ENCODE measurements at regions not wholly inside any gene's neighbourhood (a gene's known extent, or its start where the extent isn't known, plus 50 kb on each side); places are given as distances from the start of the nearest gene placed in this dataset.

DNA sequence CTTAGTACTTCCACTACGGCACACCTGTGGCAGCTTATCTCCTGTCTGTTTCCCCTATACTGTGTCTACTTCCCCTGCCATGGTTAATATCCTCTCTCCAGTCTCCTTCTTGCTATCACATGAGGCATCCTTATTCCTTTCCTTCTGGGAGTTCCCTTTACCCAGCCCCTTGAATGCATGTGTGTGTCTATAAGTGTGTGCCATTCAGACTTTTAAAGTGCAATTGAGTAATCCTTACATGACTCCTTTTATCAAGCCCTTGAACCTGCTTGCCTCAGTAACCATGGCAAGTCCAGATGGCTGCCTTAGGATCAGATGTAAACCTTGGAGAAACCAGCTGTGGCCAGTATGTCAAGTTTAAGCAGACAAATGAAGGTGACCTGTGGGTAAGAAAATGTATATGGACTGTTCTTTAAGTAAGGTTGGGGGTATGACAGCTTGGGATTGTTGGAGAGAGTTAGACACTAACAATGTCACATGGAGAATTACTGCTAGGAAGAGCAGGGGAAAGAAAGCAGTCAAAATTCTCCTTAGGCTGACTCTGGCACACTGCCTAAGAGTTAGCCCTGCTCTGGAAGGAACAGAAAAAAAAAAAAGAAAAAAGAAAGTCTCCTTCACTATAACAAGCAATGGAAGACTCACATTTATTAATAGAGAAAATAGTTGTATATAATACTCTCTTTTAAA lies 142.1 kb downstream of the HINT1 start:
- TF ChIP-seq, protein P1, sequence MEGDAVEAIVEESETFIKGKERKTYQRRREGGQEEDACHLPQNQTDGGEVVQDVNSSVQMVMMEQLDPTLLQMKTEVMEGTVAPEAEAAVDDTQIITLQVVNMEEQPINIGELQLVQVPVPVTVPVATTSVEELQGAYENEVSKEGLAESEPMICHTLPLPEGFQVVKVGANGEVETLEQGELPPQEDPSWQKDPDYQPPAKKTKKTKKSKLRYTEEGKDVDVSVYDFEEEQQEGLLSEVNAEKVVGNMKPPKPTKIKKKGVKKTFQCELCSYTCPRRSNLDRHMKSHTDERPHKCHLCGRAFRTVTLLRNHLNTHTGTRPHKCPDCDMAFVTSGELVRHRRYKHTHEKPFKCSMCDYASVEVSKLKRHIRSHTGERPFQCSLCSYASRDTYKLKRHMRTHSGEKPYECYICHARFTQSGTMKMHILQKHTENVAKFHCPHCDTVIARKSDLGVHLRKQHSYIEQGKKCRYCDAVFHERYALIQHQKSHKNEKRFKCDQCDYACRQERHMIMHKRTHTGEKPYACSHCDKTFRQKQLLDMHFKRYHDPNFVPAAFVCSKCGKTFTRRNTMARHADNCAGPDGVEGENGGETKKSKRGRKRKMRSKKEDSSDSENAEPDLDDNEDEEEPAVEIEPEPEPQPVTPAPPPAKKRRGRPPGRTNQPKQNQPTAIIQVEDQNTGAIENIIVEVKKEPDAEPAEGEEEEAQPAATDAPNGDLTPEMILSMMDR (conservative IDR thresholded peaks at IDR 0.05) = no peak
- no peak for TF ChIP-seq ZFX (IDR thresholded peaks at IDR 0.05)
